ENCODE measurements at regions not wholly inside any gene's neighbourhood (a gene's known extent, or its start where the extent isn't known, plus 50 kb on each side); places are given as distances from the start of the nearest gene placed in this dataset.
"Not testable (repeated sequence)": the region's sequence is repeated elsewhere in the genome, so short reads cannot be mapped to it uniquely, and the experiment has no call there.

- in situ Hi-C loops (cut with HindIII; ENCODE audit: low pct_unique_long_range_greater_than_20kb, low sequenced_read_pairs): no loop called here
- DNase-seq (ENCODE audit: low read depth): no peak
Observed at GRCh38 chr10:105611244-105611798, 970.2 kb downstream of the SORCS3 start.

- DNase-seq (ENCODE audit: low read depth): no peak
- in situ Hi-C loops (cut with HindIII; ENCODE audit: low pct_unique_long_range_greater_than_20kb, low sequenced_read_pairs): no loop called here
Observed at GRCh38 chr10:105609451-105609850, 968.4 kb downstream of the SORCS3 start.

- in situ Hi-C loops (cut with HindIII; ENCODE audit: low pct_unique_long_range_greater_than_20kb, low sequenced_read_pairs): no loop called here
Observed at GRCh38 chr10:105605918-105606317, 964.8 kb downstream of the SORCS3 start.

GRCh38 chr10:105605104-105605503 is 964.0 kb downstream of the SORCS3 start:
- no peak for DNase-seq (ENCODE audit: low read depth)
- in situ Hi-C loops (cut with HindIII; ENCODE audit: low pct_unique_long_range_greater_than_20kb, low sequenced_read_pairs): no loop called here

More at GRCh38 chr10:105605918-105606317, 964.8 kb downstream of the SORCS3 start:
- DNase-seq (ENCODE audit: low read depth): no peak

GRCh38 chr10:105598207-105598606 is 957.1 kb downstream of the SORCS3 start:
- in situ Hi-C loops (cut with HindIII; ENCODE audit: low pct_unique_long_range_greater_than_20kb, low sequenced_read_pairs): no loop called here
- no peak for DNase-seq (ENCODE audit: low read depth)

GRCh38 chr10:105597312-105597711 is 956.2 kb downstream of the SORCS3 start:
- in situ Hi-C loops (cut with HindIII; ENCODE audit: low pct_unique_long_range_greater_than_20kb, low sequenced_read_pairs): no loop called here
- DNase-seq (ENCODE audit: low read depth): no peak

- in situ Hi-C loops (cut with HindIII; ENCODE audit: low pct_unique_long_range_greater_than_20kb, low sequenced_read_pairs): no loop called here
- DNase-seq (ENCODE audit: low read depth): no peak
Observed at GRCh38 chr10:105596749-105597148, 955.7 kb downstream of the SORCS3 start.

- in situ Hi-C loops (cut with HindIII; ENCODE audit: low pct_unique_long_range_greater_than_20kb, low sequenced_read_pairs): no loop called here
- DNase-seq (ENCODE audit: low read depth): peak; percentile 37
Observed at GRCh38 chr10:105594296-105594695, 953.2 kb downstream of the SORCS3 start.

GRCh38 chr10:105592468-105592867 is 951.4 kb downstream of the SORCS3 start:
- no peak for DNase-seq (ENCODE audit: low read depth)
- in situ Hi-C loops (cut with HindIII; ENCODE audit: low pct_unique_long_range_greater_than_20kb, low sequenced_read_pairs): no loop called here

GRCh38 chr10:105586451-105587098 is 945.5 kb downstream of the SORCS3 start:
- in situ Hi-C loops (cut with HindIII; ENCODE audit: low pct_unique_long_range_greater_than_20kb, low sequenced_read_pairs): no loop called here
- DNase-seq (ENCODE audit: low read depth): peak; percentile 4

- peak; percentile 45 for DNase-seq (ENCODE audit: low read depth)
- in situ Hi-C loops (cut with HindIII; ENCODE audit: low pct_unique_long_range_greater_than_20kb, low sequenced_read_pairs): no loop called here
Observed at GRCh38 chr10:105585753-105586152, 944.7 kb downstream of the SORCS3 start.

GRCh38 chr10:105585171-105585570 is 944.1 kb downstream of the SORCS3 start:
- no peak for DNase-seq (ENCODE audit: low read depth)

GRCh38 chr10:105579112-105579511 is 938.0 kb downstream of the SORCS3 start:
- in situ Hi-C loops (cut with HindIII; ENCODE audit: low pct_unique_long_range_greater_than_20kb, low sequenced_read_pairs): no loop called here
- DNase-seq (ENCODE audit: low read depth): no peak

More at GRCh38 chr10:105585171-105585570, 944.1 kb downstream of the SORCS3 start:
- in situ Hi-C loops (cut with HindIII; ENCODE audit: low pct_unique_long_range_greater_than_20kb, low sequenced_read_pairs): no loop called here

- no peak for DNase-seq (ENCODE audit: low read depth)
- in situ Hi-C loops (cut with HindIII; ENCODE audit: low pct_unique_long_range_greater_than_20kb, low sequenced_read_pairs): no loop called here
Observed at GRCh38 chr10:105577865-105578607, 936.9 kb downstream of the SORCS3 start.

- no peak for DNase-seq (ENCODE audit: low read depth)
- in situ Hi-C loops (cut with HindIII; ENCODE audit: low pct_unique_long_range_greater_than_20kb, low sequenced_read_pairs): no loop called here
Observed at GRCh38 chr10:105559333-105560097, 918.4 kb downstream of the SORCS3 start.

GRCh38 chr10:105550453-105550852 is 909.4 kb downstream of the SORCS3 start:
- DNase-seq (ENCODE audit: low read depth); in situ Hi-C loops (cut with HindIII; ENCODE audit: low pct_unique_long_range_greater_than_20kb, low sequenced_read_pairs): not testable (repeated sequence)

- in situ Hi-C loops (cut with HindIII; ENCODE audit: low pct_unique_long_range_greater_than_20kb, low sequenced_read_pairs): no loop called here
- DNase-seq (ENCODE audit: low read depth): no peak
Observed at GRCh38 chr10:105549731-105550130, 908.6 kb downstream of the SORCS3 start.

GRCh38 chr10:105545101-105545500 is 904.0 kb downstream of the SORCS3 start:
- in situ Hi-C loops (cut with HindIII; ENCODE audit: low pct_unique_long_range_greater_than_20kb, low sequenced_read_pairs): no loop called here
- DNase-seq (ENCODE audit: low read depth): no peak

GRCh38 chr10:105540381-105540780 is 899.3 kb downstream of the SORCS3 start:
- DNase-seq (ENCODE audit: low read depth): no peak
- in situ Hi-C loops (cut with HindIII; ENCODE audit: low pct_unique_long_range_greater_than_20kb, low sequenced_read_pairs): no loop called here

Data from Caki2 (cell line).